Endothelial cell (in vitro differentiated cells): ENCODE measurements at regions not wholly inside any gene's neighbourhood (a gene's known extent, or its start where the extent isn't known, plus 50 kb on each side); places are given as distances from the start of the nearest gene placed in this dataset.

ENCODE experiments used
- DNase-seq: peaks from one replicate; pipeline ENCODE4 v3.0.0; 2021; ENCODE audit warnings: low spot score
- H3K27ac Mint-ChIP-seq: one replicate; pipeline ENCODE4 v1.8.0; 2021; ENCODE audit warnings: mixed read lengths, inconsistent platforms; ENCODE audit not compliant: unreplicated experiment
- H3K27me3 Mint-ChIP-seq: one replicate; pipeline ENCODE4 v1.8.0; 2021; ENCODE audit warnings: mild to moderate bottlenecking, moderate library complexity, mixed read lengths, inconsistent platforms; ENCODE audit not compliant: unreplicated experiment
- H3K36me3 Mint-ChIP-seq: one replicate; pipeline ENCODE4 v1.8.0; 2021; ENCODE audit warnings: mild to moderate bottlenecking, low read depth, mixed read lengths, inconsistent platforms; ENCODE audit not compliant: unreplicated experiment
- H3K4me1 Mint-ChIP-seq: one replicate; pipeline ENCODE4 v1.8.0; 2021; ENCODE audit warnings: mild to moderate bottlenecking, mixed read lengths, inconsistent platforms; ENCODE audit not compliant: unreplicated experiment
- H3K4me3 Mint-ChIP-seq: one replicate; pipeline ENCODE4 v1.8.0; 2021; ENCODE audit warnings: mild to moderate bottlenecking, mixed read lengths, inconsistent platforms; ENCODE audit not compliant: unreplicated experiment
- H3K9me3 Mint-ChIP-seq: one replicate; pipeline ENCODE4 v1.8.0; 2021; ENCODE audit warnings: mixed read lengths, inconsistent platforms; ENCODE audit not compliant: unreplicated experiment
- CTCF ChIP-seq: fragments of 200-600 bp; sonication (generic); IDR thresholded peaks from one replicate; pipeline ENCODE4 v1.5.0; 2021; ENCODE audit warnings: antibody characterized with exemption; ENCODE audit not compliant: unreplicated experiment

- H3K27ac Mint-ChIP-seq, result no peak overlapping the region
- no peak overlapping the region for H3K4me3 Mint-ChIP-seq
- peaks cover 29% of the 10 kb centered on the region for H3K9me3 Mint-ChIP-seq
- H3K36me3 Mint-ChIP-seq, result peaks cover 6% of the 10 kb centered on the region
- DNase-seq, result no peak
- peaks cover 12% of the 10 kb centered on the region for H3K27me3 Mint-ChIP-seq
- no peaks in the 10 kb centered on the region for H3K4me1 Mint-ChIP-seq
- no peak for TF ChIP-seq CTCF
Measured at GRCh38 chr12:38155526-38156496, 160.8 kb upstream of the ALG10B start.

- DNase-seq, result no peak
- Mint-ChIP-seq H3K9me3 (peaks cover 23% of the 10 kb centered on the region), H3K4me3 (no peak overlapping the region), H3K27ac (no peak overlapping the region), H3K36me3 (no peaks in the 10 kb centered on the region), H3K27me3 (peaks cover 14% of the 10 kb centered on the region), H3K4me1 (no peaks in the 10 kb centered on the region)
- TF ChIP-seq CTCF, result no peak
Measured at GRCh38 chr12:38156497-38157245, 159.9 kb upstream of the ALG10B start.

DNA sequence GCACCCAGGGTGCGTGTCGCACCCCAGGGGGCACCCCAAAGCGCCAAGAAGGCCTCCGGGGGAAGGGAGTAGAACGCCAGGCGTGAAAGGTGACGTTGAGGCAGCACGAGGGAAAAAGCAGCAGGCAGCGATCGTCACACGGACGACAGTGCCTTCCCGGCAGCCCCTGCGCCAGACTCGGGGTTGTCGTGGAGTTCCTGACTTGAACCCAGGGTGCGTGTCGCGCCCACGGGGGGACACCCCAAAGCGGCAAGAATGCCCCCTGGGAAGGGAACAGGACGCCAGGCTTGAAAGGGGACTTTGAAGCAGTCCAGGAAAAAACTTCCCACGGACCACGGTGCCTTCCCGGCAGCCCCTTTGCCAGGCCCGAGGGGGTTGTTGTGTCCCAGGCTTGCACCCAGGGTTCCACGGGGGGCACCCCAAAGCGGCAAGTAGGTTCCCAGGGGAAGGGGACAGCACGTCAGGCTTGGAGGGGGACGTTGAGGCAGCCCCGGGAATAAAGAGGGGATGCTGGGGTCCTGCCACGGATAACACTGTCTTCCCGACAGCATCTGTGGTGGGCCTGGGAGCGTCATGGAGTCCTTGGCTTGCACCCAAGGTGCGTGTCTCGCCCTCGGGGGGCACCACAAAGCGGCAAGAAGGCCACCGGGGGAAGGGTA is 159.2 kb upstream of the ALG10B start:
- DNase-seq, result no peak
- Mint-ChIP-seq H3K27ac (no peak overlapping the region), H3K9me3 (peaks cover 28% of the 10 kb centered on the region), H3K27me3 (peaks cover 19% of the 10 kb centered on the region), H3K4me1 (no peaks in the 10 kb centered on the region), H3K4me3 (no peak overlapping the region), H3K36me3 (peaks cover 4% of the 10 kb centered on the region)
- TF ChIP-seq CTCF, result no peak

- Mint-ChIP-seq H3K27ac (no peak overlapping the region), H3K9me3 (peaks cover 34% of the 10 kb centered on the region), H3K36me3 (peaks cover 5% of the 10 kb centered on the region), H3K27me3 (peaks cover 22% of the 10 kb centered on the region), H3K4me3 (no peak overlapping the region), H3K4me1 (no peaks in the 10 kb centered on the region)
- TF ChIP-seq CTCF, result no peak
- DNase-seq, result no peak
Measured at GRCh38 chr12:38157933-38158401, 158.6 kb upstream of the ALG10B start.
